Right renal pelvis (tissue), 4 donors: ENCODE measurements at regions not wholly inside any gene's neighbourhood (a gene's known extent, or its start where the extent isn't known, plus 50 kb on each side); places are given as distances from the start of the nearest gene placed in this dataset.
"Not testable (repeated sequence)": the region's sequence is repeated elsewhere in the genome, so short reads cannot be mapped to it uniquely, and the experiment has no call there.

Source experiments
- DNase-seq, 4 donors: peaks; one replicate each; pipeline ENCODE4 v3.0.0-alpha.2; 2013; ENCODE audit warnings: low read depth in 4 of 4, low spot score in 3 of 4, missing footprints in 1 of 4

DNA sequence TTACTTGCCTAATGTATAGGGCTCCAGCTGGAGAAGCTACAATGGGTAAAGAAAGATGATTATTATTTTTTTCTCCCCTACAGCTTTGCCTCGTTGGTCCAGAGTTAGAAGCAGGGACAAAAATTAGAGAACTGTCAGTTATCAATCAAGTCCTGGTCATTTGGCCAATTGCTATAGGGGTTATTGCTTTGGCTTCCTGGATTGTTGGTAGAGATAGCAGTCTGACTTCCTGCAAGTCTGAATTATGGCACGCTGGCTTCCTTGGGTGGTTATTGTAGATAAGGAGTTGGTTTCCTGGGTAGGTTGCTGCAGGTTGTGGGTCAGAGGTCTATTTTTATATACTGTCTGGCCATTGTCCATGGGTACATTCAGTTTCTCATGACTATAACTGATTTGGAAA is 84.7 kb upstream of the ELAC2 start:
- no peak for DNase-seq

DNA sequence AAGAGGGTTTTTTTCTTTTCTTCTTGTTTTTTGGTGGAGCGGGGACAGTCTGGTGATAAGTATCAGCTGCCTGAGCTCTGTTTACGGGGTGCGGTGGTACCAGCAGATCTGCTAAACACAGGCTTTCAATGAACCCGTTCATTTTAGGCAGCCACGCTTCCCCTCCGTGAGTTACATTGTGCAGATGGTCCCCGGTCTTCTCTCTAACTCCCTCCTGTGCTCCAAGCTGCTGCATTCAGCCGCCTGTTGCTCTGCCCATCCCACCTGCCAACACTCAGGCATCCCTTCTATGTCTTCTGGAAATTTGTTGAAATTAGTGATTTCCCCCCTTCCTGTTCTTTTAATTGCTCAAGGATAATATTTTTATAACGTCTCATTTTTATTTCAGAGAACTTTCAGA is 82.1 kb upstream of the ELAC2 start:
- DNase-seq: no peak

DNA sequence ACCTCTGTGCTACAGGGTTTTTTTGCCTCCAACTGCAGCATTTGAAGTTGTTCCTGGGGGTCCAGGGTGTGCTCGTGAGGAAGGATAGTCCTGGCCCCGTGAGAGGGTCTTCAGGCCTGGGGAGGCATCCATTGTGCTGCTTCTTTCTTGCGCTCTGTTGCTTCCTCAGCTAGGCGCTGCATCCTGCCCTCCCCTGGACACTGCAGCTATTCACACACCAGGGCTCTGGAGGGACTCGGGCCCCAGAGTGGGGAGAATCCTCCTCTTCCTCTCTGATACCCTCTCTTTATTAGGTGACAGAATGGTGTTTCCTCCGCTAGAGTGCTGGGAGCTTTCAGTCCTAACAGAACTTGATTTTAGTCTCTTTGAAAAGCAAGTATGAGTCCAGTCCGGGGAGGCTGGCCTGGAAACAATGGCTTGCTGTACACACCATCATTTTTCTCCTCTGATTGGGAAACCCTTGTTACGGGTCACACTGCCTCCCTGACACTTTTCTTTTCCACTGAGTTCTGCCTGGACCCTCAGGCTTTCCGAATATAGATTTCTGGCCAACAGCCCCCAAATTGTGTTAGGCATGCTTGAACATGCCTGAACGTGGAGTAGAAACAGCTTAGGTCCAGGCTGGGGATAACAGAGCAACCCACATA is 81.4 kb upstream of the ELAC2 start:
- DNase-seq: no peak

DNA sequence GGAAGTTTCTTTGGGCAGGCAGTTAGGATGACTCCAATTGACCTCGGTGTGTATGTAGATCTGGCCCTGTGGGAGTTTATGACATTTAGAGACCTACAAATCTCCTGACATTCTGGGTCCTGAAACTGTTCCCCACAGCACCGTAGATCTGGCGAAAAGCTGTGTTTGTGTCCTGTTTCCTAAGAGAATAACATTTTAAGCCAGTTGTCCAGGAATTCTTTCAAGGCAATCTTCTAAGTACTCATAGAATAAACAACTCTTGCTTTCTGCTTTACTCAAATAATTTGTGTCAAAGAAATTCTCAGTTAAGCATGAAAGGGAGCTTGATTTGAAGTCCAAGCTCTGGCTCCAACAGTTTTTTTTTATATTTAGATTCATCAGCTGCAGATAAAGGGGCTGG is 78.5 kb upstream of the ELAC2 start:
- DNase-seq: no peak

DNA sequence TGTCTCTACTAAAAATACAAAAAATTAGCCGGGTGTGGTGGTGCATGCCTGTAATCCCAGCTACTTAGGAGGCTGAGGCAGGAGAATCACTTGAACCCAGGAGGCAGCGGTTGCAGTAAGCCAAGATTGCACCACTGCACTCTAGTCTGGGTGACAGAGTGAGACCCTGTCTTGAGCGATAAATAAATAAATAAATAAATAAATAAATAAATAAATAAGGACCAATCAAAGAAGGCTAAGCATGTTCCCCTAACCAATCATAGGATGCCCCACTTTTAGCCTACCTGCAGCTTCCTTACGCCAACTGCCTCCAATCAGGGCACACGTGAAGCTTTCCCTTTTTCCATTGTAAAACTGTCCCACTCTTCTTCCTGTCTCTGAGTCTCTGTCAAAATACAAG is 74.2 kb upstream of the ELAC2 start:
- not testable (repeated sequence) for DNase-seq

DNA sequence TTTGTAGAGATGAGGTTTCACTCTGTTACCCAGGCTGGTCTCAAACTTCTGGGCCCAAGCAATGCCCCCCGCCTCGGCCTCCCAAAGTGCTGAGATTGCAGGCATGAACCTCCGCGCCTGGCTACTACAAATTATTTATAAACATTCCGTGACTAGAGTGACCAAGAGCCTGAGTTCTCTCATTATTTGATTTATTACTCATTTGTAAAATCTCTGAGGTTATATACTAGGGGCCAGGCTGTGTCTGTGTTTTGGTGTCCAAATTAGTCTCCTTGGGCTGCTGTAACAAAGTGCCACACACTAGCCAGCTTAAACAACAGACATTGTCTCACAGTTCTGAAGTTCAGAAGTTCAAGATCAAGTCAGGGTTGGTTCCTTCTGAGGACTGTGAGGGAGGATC is 70.8 kb upstream of the ELAC2 start:
- no peak for DNase-seq

DNA sequence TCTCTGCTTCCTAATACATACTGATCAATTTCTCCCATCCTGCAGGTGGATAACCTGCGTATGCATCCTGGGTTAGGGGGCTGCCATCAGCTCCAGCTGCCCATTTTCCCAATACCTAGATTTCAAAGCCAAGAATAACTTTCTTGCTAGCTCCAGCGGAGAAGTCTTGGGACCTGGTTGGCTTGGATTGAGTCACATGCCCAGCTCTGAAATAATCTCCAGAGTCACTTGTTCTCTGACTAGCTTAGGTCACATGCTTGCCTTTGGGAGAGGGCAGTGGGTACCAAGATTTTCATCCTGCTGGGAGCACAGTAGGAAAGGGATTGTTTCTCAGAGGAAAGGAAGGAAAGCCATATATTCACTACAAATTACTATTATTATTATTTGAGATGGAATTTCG is 70.0 kb upstream of the ELAC2 start:
- DNase-seq: no peak

DNA sequence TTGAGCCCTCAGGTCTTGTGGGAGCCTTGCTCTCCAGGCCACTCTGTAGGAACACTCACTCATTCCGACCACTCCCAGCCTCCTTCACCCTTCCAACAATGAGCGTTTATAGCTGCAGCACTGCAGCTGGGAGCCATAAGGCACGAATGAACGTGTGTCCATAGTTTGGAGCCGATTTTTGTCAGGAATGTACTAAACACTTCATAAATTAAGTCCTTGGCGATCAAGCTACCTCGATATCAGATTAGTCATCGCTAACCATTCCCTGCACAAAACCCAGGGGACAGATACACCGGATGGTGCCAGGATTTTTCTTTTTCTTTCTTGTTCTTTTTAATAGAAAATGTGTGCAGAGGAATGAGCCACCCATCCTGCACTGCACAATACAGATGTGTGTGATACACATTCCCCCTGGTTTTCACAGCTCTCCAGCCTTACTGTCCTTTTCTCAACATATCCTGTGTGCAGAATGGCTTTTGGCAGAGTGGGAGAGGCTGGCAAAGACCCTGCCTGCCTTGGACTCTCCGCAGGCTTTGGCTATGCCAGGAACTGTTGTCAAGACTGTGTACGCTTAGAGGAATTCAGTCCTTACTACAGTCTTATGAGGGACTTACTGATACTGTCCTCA is 68.4 kb upstream of the ELAC2 start:
- DNase-seq: no peak

DNA sequence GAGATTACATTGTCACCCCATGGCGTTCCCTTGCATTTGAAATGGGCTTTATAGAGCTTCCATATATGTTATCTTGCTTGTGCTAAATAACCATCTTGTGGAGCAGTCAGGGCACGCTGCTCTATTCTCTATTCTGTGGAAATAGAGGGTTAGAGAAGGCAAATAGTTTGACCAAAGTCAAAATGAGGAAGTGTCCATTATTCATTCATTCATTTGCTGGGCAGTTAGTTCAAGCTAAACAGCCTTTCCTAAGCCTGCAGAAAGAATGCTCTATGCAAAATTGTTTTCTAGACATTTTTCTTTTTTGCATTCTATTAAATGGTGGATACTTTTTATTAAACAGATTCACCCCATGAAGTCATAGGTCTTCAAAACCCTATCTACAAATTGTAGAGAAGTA is 67.8 kb upstream of the ELAC2 start:
- DNase-seq: no peak

DNA sequence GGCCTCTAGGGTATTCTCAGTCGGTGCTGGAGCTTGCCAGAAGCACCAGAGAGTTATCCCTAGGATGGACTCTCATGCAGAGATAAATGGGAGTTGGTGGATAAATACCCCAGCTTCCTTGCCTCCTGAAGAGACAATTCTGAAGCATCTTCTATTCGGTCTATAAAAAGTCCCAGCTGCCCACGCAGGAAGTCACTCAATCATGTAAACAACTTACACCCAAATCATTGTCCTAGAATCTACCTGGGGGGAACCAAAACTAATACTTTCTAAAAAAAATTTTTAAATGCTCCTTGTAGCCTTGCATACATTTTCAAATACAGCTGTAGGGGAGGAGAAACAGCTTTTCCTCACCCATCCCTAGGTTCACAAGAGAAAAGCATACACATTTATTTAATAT is 66.6 kb upstream of the ELAC2 start:
- no peak for DNase-seq

DNA sequence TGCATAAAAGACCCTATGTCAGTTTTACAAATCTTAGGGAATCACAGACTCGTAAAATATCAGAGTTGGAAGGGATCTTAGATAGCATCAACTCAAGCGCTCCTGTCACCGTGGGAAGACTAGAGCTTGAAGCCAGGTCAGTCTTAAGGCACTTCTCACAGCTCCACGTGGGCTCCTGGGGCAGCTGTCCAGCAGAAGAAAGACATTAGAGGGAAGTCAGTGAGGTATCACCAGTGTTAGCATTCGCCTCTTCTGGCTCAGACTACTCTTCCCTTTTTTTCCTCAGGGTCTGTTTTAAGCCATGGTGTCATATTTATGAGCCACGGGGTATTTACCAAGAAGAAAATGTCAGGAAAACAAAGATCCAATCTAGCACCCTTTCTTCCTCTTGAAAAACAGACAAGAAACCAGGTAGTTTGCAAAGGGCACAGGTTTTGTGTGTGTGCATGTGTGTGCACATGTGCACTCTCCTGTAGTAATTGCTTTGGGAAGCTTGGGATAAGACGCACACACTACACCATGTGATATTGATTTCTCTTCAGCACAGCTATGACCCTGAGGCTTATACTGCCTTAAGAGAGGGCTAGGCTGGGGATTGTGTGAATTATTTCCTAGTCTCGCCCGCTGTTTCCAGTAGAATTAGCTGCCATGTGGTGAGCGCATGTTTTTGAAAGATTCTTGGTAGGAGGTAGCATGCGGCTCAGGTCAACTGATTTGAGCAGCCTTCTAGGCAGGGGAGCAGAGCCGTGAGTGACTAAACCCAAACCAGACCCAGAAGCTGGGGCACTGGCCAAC is 61.0 kb upstream of the ELAC2 start:
- no peak for DNase-seq

DNA sequence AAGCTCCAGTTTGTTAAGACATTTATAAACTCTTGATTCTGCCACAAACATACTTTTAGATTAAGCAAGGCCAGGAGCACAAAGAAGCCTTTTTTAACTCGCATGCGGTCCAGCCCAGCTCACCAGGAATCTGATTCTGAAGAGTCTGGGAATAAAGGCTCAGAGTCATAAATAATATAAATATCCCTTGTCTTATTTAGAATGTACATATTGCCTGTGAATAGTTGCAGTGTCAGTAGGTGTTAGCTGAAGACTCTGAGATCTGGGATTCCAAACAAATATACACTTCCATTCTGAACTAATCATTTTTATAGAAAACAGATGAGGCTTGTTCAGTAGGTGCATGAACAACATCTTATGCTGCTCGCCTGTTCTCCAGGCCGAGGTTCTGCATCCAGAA is 59.1 kb upstream of the ELAC2 start:
- DNase-seq: no peak

DNA sequence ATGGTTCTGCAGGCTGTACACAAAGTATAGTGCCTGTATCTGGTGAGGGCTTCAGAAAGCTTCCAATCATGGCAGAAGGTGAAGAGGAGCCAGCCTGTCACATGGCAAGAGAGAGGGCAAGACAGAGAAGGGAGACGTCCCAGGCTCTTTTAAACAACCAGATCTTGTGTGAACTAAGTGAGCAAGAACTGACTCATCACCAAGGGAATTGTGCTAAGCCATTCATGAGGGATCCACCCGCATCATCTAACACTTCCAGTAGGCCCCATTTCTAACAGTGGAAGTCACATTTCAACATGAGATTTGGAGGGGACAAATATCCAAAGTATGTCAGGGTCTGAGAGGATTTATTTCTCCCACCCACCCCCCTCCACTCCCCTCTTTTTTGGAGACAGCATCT is 56.2 kb upstream of the ELAC2 start:
- no peak for DNase-seq

DNA sequence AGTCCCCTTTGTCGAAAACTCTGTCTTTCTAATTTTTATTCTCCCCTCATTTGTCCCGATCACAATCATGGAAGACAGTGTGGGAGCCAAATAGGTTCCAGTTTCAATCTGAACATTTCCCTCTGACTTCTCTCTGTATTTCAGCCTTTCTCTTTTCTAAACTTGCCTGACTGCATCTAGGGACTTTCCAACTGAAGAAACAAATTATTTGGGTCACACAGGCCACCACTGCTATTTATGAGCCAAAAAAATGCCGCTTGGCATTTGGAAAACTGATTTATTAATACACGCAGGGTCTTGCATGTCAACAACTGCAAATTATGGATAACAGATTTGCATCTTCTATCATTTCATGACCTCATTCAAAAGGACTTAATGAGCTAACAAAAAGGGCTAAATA is 55.2 kb upstream of the ELAC2 start:
- no peak for DNase-seq

DNA sequence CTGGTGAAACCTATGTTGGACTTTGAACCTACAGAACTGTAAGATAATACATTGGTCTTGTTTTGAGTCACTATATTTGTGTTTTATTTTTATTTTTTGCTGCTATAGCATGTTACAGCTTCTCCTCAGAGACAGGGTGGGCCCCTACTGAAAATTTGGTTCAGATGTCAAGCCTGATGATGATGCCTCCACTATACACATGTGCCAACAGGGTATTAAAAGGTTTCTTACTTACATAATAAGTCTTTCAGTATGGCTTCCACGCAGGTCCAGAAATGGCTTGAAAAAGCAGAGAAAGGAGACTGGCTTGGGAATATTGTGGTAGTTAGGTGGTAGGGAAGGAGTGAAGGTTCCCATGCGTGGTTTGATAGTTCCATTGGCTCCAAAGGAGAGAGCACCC is 52.9 kb upstream of the ELAC2 start:
- DNase-seq: no peak

DNA sequence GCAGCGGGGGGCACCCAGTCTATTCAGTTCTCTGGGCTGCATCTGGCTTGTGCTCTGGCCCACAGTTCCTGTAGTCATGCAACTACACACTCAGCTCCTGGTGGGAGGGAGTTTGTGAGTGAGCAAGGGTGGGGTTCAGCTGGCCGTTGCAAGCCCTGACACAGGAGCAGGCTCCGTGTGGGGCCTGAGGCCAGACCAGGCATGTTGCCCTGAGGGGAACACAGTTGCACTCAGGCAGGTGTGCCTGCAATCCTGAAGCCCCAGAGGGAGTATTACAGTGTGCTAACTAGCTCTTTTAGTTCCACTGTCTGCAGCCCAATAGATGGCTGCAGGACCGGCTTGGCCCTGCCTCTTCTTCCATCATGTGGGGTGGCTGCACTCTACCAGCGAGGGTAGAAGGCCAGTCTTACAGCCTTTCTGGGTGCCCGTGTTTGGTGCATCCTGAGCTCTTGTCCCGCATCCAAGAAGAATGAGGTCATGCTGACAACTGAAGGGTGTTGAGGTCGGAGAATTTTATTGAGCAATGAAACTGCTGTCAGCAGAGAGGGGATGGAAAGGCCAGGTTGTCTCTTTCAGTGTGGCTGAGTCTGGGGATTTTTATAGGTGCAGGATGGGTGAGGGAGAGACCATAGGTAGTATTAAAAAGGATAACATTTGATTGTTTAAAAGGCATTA is 49.9 kb upstream of the ELAC2 start:
- no peak for DNase-seq
